ENCODE measurements at regions not wholly inside any gene's neighbourhood (a gene's known extent, or its start where the extent isn't known, plus 50 kb on each side); places are given as distances from the start of the nearest gene placed in this dataset.

DNA sequence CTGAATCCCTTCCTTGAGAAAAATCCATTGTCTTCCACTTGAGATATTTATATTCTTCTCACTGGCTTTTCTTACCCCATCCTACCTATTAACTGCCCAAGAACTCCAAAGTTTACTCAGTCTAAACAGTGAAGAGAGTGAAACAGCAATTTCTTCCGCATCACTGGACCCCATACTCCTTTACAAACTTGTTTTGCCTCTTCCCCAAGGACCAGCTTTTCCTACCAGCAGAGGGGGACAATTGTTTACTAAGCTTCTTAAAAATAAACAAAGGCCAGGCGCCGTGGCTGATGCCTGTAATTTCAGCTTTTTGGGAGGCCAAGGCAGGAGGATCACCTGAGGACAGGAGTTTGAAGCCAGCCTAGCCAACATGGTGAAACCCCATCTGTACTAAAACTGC, 52.0 kb downstream of the LRATD1 start:
- DNase-seq (no peak), ATAC-seq (no peak)
- H3K4me1 Mint-ChIP-seq: no peaks in the 10 kb centered on the region
- peaks cover 4 to 7% of the 10 kb centered on the region in 2 donors for H3K9me3 Mint-ChIP-seq
- H3K27me3 Mint-ChIP-seq: no peaks in the 10 kb centered on the region
- H3K4me3 Mint-ChIP-seq: no peak overlapping the region
- H3K27ac Mint-ChIP-seq: no peak overlapping the region

DNA sequence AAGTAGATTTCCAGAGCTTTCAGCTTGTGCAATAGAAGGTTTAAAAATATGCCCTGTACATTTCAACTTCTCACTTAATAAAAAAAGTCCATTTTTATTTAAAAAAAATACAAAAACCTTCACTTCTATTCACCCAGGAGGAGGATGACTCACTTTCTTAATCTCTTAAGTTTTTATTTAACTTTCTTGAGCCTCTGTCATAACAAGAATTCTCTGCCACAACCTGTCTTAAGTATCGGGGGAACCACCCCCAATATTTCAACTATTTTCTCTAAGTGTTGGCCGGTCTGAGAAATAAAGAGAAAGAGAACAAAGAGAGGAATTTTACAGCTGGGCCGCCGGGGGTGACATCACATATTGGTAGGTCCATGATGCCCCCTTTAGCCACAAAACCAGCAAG, 58.4 kb downstream of the LRATD1 start:
- no peaks in the 10 kb centered on the region for H3K27me3 Mint-ChIP-seq
- no peaks in the 10 kb centered on the region for H3K4me1 Mint-ChIP-seq
- peaks cover 8 to 15% of the 10 kb centered on the region in 2 donors for H3K9me3 Mint-ChIP-seq
- H3K27ac Mint-ChIP-seq: no peak overlapping the region
- DNase-seq (no peak), ATAC-seq (no peak)
- H3K4me3 Mint-ChIP-seq: no peak overlapping the region

DNA sequence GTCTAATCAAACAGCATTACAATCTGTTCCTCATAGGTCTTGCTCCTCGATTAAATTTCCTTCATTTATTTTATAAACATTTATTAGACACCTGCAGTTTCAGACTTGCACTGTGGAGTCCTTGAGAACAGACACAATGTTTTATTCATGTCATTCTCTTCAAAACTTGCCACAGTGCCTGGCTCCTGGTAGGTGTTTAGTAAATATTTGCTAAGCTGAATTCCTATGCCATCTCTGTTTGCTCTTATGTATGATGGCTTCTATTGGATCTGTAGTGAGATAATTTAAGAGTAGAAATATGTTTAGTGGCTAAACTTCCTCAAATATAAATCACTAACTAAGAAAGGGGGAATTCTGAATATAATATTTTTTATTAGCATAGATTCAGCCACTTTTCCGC, 61.4 kb downstream of the LRATD1 start:
- peaks cover 7 to 12% of the 10 kb centered on the region in 2 donors for H3K9me3 Mint-ChIP-seq
- ATAC-seq (no peak), DNase-seq (no peak)
- no peaks in the 10 kb centered on the region for H3K27me3 Mint-ChIP-seq
- no peak overlapping the region for H3K4me3 Mint-ChIP-seq
- H3K4me1 Mint-ChIP-seq: no peaks in the 10 kb centered on the region
- no peak overlapping the region for H3K27ac Mint-ChIP-seq

DNA sequence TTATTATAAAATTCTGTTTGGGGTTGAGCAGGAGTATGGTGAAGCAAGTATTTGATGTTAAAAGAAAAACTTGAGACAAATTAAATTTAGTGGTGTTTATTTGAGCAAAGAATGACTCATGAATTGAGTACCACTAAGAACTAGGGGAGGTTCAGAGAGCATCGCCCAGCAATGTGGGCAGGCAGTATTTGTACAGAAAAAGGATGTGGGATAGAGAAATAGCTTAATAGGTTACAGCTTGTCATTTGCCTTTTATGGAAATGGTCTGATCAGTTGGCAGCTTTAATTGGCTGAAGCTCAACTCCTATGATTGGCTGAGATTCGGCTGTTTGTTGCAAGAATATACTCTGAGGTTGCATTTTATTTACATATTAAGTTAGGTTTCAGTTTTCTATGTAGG, 68.2 kb downstream of the LRATD1 start:
- Mint-ChIP-seq H3K27me3 (no peaks in the 10 kb centered on the region), H3K4me1 (no peaks in the 10 kb centered on the region), H3K9me3 (peaks cover 0 to under 1% of the 10 kb centered on the region in 2 donors), H3K27ac (no peak overlapping the region), H3K4me3 (no peak overlapping the region)
- DNase-seq: no peak
- ATAC-seq: no peak

DNA sequence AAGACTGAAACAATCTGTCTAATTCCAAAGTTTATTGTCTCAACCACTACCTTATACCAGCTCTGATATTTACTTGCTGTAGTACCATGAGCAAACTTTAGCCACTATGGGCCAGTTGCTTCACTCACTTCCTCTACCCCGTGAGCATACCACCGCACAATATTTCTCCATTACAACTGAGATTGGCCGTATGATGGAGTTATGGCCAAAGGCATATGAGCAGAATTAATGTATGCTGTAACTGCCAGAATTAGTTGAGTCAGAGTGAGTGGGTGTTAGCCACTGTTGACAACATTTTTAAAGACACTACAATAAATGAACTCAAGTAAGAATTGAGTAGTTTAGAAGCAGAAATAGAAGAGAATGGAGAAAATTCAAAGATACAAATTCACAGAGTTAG, 69.7 kb downstream of the LRATD1 start:
- H3K9me3 Mint-ChIP-seq: peaks cover 0 to 8% of the 10 kb centered on the region in 2 donors
- DNase-seq (no peak), ATAC-seq (no peak)
- H3K4me3 Mint-ChIP-seq: no peak overlapping the region
- H3K27me3 Mint-ChIP-seq: no peaks in the 10 kb centered on the region
- no peak overlapping the region for H3K27ac Mint-ChIP-seq
- H3K4me1 Mint-ChIP-seq: no peaks in the 10 kb centered on the region

DNA sequence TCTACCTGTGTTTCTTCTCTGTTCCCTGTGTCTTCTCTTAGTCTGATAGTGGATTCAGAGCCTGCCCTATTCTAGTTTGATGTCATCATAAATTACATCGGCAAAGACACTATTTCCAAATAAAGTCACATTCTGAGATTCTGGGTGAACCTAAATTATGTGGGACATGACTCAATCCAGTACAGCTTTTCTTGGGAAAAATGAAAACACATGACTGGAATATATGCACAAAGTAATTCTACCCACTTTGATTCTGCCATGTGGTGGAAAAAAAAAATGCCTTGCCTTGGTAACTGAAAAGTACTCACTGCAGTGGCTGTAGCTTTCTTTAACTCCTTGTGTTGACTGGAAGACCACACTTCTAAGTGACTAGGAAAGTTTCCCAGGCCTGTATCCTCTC, 73.7 kb downstream of the LRATD1 start:
- ATAC-seq: no peak
- Mint-ChIP-seq H3K27ac (peak overlapping the region in 1 of 2 donors; percentile 31), H3K9me3 (peaks cover 0 to 8% of the 10 kb centered on the region in 2 donors), H3K4me3 (no peak overlapping the region), H3K27me3 (no peaks in the 10 kb centered on the region), H3K4me1 (no peaks in the 10 kb centered on the region)
- no peak for DNase-seq

DNA sequence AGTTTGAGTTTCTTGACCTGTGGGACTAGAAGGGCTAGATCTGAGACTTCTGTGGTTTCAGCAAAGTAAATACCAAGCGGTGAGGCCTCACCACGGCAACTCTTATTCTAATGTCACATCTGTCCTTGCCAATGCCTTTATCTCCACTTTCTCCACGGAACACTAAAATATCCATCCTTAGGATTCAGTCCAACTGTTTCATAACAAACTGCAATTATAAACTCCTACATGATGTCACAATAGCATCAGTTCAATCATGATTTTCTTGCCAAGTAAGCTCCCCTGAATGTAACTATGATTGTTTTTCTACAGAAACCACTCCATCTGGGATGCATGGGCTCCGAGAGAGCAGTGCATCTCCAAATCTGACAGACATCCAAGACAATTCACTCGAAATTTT, 79.6 kb downstream of the LRATD1 start:
- no peaks in the 10 kb centered on the region for H3K9me3 Mint-ChIP-seq
- H3K4me3 Mint-ChIP-seq: no peak overlapping the region
- H3K27me3 Mint-ChIP-seq: no peaks in the 10 kb centered on the region
- ATAC-seq (no peak), DNase-seq (no peak)
- H3K27ac Mint-ChIP-seq: no peak overlapping the region
- H3K4me1 Mint-ChIP-seq: no peaks in the 10 kb centered on the region

DNA sequence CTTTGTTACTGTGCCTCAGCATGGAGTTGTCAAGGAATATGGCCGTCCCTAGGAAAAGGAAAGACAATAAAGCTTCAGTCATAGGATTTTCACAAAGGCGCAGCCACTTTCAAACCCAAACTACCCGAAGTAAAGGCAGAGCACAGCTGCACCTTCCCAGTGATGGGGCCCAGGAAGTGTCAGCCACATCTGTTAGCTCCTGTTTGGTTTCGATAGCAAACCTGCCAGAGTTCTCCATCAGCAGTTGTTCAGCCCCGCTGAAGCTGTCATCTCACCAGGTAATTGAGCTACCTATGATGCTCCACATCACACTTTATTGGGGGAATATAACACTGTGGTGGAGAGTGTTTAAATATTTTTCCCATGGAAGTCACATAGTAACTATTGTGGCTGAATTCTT, 80.7 kb downstream of the LRATD1 start:
- H3K27ac Mint-ChIP-seq: no peak overlapping the region
- H3K9me3 Mint-ChIP-seq: no peaks in the 10 kb centered on the region
- H3K4me1 Mint-ChIP-seq: no peaks in the 10 kb centered on the region
- no peak for DNase-seq
- ATAC-seq: no peak
- H3K4me3 Mint-ChIP-seq: no peak overlapping the region
- no peaks in the 10 kb centered on the region for H3K27me3 Mint-ChIP-seq

DNA sequence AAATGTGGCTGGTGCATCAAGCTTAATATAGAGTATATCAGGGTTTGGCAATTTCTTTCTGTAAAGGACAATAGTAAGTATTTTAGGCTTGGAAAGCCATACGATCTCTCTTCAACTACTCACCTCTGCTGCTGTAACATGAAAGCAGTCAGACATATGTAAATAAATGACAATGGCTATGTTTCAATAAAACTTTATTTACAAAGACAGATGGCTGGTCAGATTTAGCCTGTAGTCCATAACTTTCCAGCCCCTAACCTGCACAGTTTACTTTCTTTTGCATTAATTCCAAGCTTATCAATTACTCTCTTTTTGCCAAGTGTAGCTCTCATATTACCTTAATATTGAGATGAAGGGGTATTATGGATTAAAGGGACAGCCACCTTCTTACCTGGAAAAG, 83.1 kb downstream of the LRATD1 start:
- H3K27ac Mint-ChIP-seq: no peak overlapping the region
- no peak overlapping the region for H3K4me3 Mint-ChIP-seq
- H3K4me1 Mint-ChIP-seq: no peaks in the 10 kb centered on the region
- DNase-seq (no peak), ATAC-seq (no peak)
- H3K27me3 Mint-ChIP-seq: no peaks in the 10 kb centered on the region
- no peaks in the 10 kb centered on the region for H3K9me3 Mint-ChIP-seq

DNA sequence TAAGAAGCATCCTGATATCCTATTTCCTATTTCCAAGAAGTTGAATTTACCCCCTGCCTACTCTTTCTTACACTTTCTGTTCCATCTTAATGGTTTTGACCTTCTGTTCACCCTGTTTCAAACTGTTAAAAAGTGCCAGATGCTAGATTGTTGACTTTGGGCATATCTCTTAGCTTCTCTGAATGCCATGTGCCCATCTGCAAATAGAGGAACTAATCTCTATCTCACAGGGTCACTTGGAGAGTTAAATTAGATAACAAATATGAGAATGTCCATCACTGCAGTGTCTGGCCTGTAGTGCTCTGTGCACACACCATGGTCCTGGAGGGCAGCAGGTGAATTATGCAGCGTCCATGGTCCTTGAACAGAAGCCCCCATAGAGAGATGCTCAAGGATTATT, 83.8 kb downstream of the LRATD1 start:
- Mint-ChIP-seq H3K4me3 (no peak overlapping the region), H3K4me1 (no peaks in the 10 kb centered on the region), H3K27me3 (no peaks in the 10 kb centered on the region), H3K9me3 (no peaks in the 10 kb centered on the region), H3K27ac (no peak overlapping the region)
- ATAC-seq (no peak), DNase-seq (no peak)

DNA sequence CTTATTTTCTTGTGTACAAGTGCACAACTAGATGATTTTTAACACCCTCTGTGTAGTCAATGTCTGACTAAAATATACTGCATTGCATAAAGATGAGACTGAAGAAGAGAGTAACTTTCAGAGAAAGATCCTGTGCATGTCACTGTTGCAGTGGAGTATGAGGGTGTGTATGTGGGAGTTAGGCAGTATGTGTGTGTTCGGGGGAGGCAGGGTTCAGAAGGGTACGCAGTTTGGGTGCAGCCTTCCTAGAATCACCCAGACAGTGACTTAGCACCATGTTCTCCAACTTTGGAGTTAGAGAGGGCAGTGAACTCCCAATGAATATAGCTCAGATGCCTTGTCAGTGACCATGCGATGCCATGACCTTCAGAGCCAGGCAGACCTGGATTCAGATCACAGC, 84.6 kb downstream of the LRATD1 start:
- Mint-ChIP-seq H3K4me1 (no peaks in the 10 kb centered on the region), H3K27ac (no peak overlapping the region), H3K4me3 (no peak overlapping the region), H3K9me3 (no peaks in the 10 kb centered on the region), H3K27me3 (no peaks in the 10 kb centered on the region)
- no peak for DNase-seq
- ATAC-seq: no peak

DNA sequence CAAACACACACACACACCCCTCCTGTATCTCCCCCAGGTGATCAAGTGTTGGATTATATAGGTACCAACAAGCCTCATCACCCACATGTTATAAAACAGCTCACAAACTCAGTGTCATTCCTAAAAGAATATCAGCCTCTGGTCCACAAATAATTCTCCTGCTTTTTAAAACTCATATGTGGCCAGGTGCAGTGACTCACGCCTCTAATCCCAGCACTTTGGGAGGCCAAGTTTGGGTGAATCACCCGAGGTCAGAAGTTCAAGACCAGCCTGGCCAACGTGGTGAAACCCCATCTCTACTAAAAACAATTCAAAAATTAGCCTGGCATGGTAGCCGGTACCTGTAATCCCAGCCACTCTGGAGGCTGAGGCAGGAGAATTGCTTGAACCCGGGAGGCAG, 87.8 kb downstream of the LRATD1 start:
- Mint-ChIP-seq H3K27ac (no peak overlapping the region), H3K4me3 (no peak overlapping the region), H3K9me3 (no peaks in the 10 kb centered on the region), H3K4me1 (no peaks in the 10 kb centered on the region), H3K27me3 (no peaks in the 10 kb centered on the region)
- DNase-seq (no peak), ATAC-seq (no peak)

DNA sequence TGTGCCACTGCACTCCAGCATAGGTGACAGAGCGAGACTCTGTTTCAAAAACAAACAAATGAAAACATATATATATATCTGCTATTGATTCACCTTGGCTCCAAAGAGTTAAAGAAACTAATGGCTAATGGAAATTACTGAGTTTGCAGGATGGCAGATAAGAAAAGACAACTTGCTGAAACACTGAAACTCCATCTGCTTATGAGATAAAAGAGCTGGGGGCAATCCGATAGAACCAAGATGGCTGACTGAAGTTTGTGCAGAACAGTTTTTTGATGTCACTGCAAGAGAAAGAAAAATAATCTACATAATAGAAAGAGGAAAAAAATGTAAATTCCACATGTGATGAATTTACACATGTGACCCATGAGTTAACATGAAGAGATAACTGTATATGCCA, 88.2 kb downstream of the LRATD1 start:
- H3K4me1 Mint-ChIP-seq: no peaks in the 10 kb centered on the region
- DNase-seq: no peak
- no peak overlapping the region for H3K27ac Mint-ChIP-seq
- H3K27me3 Mint-ChIP-seq: no peaks in the 10 kb centered on the region
- no peaks in the 10 kb centered on the region for H3K9me3 Mint-ChIP-seq
- H3K4me3 Mint-ChIP-seq: no peak overlapping the region
- no peak for ATAC-seq

DNA sequence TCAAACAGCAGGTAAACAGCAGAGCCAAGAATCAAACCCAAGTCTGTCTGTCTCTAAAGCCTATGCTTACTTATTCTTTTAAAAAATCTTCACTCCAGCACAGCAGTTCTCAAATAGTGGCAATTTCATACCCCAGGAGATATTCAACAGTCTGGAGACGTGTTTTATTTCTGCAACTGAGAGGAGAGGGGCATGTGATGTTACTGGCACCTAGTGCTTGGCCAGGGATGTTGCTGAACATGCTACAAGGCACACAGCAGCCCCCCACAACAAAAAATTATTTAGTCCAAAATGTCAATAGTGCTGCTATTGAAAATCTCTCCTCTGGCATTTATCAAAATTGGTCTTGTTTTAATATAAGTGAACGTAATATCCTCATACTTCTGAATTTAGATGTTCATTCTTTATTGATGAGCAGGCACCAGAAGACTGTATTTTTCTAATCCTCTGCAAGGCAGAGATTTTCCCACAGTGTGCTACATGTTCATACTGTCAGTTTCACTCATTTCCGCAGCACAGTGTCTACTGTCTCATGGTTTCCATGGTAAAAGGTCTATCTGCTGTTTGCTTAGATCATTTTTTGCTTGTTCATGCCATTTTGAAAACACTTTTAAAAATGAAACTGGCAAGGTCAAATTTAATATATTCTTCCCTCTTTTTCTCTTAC, 90.5 kb downstream of the LRATD1 start:
- ATAC-seq (no peak), DNase-seq (no peak)
- H3K4me1 Mint-ChIP-seq: no peaks in the 10 kb centered on the region
- H3K27ac Mint-ChIP-seq: no peak overlapping the region
- H3K27me3 Mint-ChIP-seq: no peaks in the 10 kb centered on the region
- H3K4me3 Mint-ChIP-seq: no peak overlapping the region
- no peaks in the 10 kb centered on the region for H3K9me3 Mint-ChIP-seq

DNA sequence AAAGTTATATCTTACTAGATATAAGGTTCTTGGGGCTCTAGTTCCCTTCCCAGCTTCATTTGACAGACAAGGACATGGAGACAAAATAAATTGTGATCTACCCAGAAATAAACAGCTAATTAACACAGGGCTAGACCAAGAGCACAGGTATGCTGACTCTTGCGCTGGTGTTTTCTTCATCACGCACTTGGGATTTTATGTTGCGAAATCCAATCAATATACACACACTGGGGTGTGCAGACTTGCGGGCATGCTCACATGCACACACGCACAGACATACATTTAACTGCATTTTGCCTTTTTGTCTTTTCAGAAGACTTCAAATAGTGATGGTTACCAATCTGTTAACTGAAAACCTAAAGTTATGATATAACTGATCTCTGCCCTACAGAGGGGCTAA, 91.2 kb downstream of the LRATD1 start:
- no peaks in the 10 kb centered on the region for H3K27me3 Mint-ChIP-seq
- no peaks in the 10 kb centered on the region for H3K9me3 Mint-ChIP-seq
- no peaks in the 10 kb centered on the region for H3K4me1 Mint-ChIP-seq
- H3K4me3 Mint-ChIP-seq: no peak overlapping the region
- no peak for DNase-seq
- ATAC-seq: no peak
- H3K27ac Mint-ChIP-seq: no peak overlapping the region

DNA sequence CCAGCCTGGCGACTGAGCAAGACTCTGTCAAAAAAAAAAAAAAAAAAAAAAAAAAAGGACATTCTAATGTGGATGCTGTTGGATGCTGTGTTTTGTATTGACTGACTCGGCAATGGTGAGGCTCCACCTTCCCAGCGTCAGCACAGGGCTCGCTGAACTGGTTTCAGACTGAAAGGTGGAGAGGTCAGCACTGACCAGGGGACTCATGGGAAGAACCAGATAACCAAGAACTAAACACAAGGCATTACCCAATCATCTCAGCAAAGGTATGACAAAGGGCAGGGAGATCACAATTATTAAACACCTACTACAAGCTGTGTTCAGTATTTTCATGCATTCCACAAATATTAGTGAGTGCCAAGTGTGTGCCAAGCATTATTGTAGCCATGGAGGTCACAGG, 103.2 kb downstream of the LRATD1 start:
- H3K9me3 Mint-ChIP-seq: peaks cover 6 to 20% of the 10 kb centered on the region in 2 donors
- ATAC-seq: no peak

DNA sequence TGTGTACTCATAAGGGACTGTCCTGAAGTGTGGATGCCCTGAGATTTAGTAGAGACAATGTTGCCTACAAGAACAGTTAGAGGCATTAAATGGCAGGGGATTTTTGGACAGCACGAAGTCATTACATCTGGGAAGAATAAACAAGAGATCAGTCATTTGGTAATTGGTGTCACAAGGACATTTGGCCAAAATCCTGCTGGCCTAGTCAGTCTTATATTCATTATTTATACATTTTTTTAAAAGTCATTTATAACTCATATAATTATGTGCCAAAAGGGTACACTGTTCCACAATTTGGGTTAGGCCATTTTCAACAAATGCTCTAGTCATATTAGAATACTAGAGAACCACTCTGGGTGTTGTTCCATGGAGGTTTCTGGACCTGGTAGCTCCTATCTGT, 104.7 kb downstream of the LRATD1 start:
- DNase-seq: no peak
- ATAC-seq: no peak
- Mint-ChIP-seq H3K9me3 (peaks cover 6 to 22% of the 10 kb centered on the region in 2 donors), H3K27ac (no peak overlapping the region), H3K27me3 (no peaks in the 10 kb centered on the region), H3K4me3 (no peak overlapping the region), H3K4me1 (no peaks in the 10 kb centered on the region)

More for the DNA sequence above, 103.2 kb downstream of the LRATD1 start:
- Mint-ChIP-seq H3K27me3 (no peaks in the 10 kb centered on the region), H3K4me1 (no peaks in the 10 kb centered on the region), H3K4me3 (no peak overlapping the region), H3K27ac (no peak overlapping the region)
- DNase-seq: no peak
